T-helper 1 cell treated with Interleukin-12 subunit alpha and Interleukin-12 subunit beta and Interleukin-4 antibody, amounts not matched to agents 30 μg/mL and 1 μg/mL, for 36 hours (primary cell): ENCODE measurements at regions not wholly inside any gene's neighbourhood (a gene's known extent, or its start where the extent isn't known, plus 50 kb on each side); places are given as distances from the start of the nearest gene placed in this dataset.

Source experiments
- H3K27ac Mint-ChIP-seq: one replicate; pipeline ENCODE4 v1.8.0; 2021; ENCODE audit warnings: mild to moderate bottlenecking, mixed read lengths
- H3K27me3 Mint-ChIP-seq: one replicate; pipeline ENCODE4 v1.8.0; 2021; ENCODE audit warnings: low read depth, mixed read lengths
- H3K36me3 Mint-ChIP-seq: one replicate; pipeline ENCODE4 v1.8.0; 2021; ENCODE audit warnings: low read depth, mixed read lengths
- H3K4me1 Mint-ChIP-seq: one replicate; pipeline ENCODE4 v1.8.0; 2021; ENCODE audit warnings: low read depth, mixed read lengths
- H3K4me3 Mint-ChIP-seq: one replicate; pipeline ENCODE4 v1.8.0; 2021; ENCODE audit warnings: mild to moderate bottlenecking, moderate library complexity, mixed read lengths
- H3K9me3 Mint-ChIP-seq: one replicate; pipeline ENCODE4 v1.8.0; 2021; ENCODE audit warnings: mixed read lengths

- H3K9me3 Mint-ChIP-seq: peaks cover 13% of the 10 kb centered on the region
- H3K27ac Mint-ChIP-seq: no peak overlapping the region
- no peaks in the 10 kb centered on the region for H3K36me3 Mint-ChIP-seq
- no peaks in the 10 kb centered on the region for H3K27me3 Mint-ChIP-seq
- H3K4me3 Mint-ChIP-seq: no peak overlapping the region
- no peaks in the 10 kb centered on the region for H3K4me1 Mint-ChIP-seq
These were observed 863.3 kb downstream of the IGSF11 start for GRCh38 chr3:118171236-118171852.

- Mint-ChIP-seq H3K36me3 (no peaks in the 10 kb centered on the region), H3K4me1 (no peaks in the 10 kb centered on the region), H3K27me3 (no peaks in the 10 kb centered on the region), H3K4me3 (no peak overlapping the region), H3K9me3 (peaks cover 15% of the 10 kb centered on the region), H3K27ac (no peak overlapping the region)
These were observed 853.8 kb downstream of the IGSF11 start for GRCh38 chr3:118180853-118181252.

GRCh38 chr3:118181274-118181673, 853.4 kb downstream of the IGSF11 start:
- Mint-ChIP-seq H3K4me1 (no peaks in the 10 kb centered on the region), H3K36me3 (no peaks in the 10 kb centered on the region), H3K4me3 (no peak overlapping the region), H3K27ac (no peak overlapping the region), H3K27me3 (no peaks in the 10 kb centered on the region), H3K9me3 (peaks cover 15% of the 10 kb centered on the region)

- Mint-ChIP-seq H3K27ac (no peak overlapping the region), H3K4me1 (no peaks in the 10 kb centered on the region), H3K36me3 (no peaks in the 10 kb centered on the region), H3K27me3 (no peaks in the 10 kb centered on the region), H3K9me3 (peaks cover 11% of the 10 kb centered on the region), H3K4me3 (no peak overlapping the region)
These were observed 848.6 kb downstream of the IGSF11 start for GRCh38 chr3:118186051-118186450.

GRCh38 chr3:118187221-118187620, 847.4 kb downstream of the IGSF11 start:
- Mint-ChIP-seq H3K4me1 (no peaks in the 10 kb centered on the region), H3K36me3 (no peaks in the 10 kb centered on the region), H3K4me3 (no peak overlapping the region), H3K27me3 (no peaks in the 10 kb centered on the region), H3K27ac (no peak overlapping the region), H3K9me3 (peaks cover 12% of the 10 kb centered on the region)

GRCh38 chr3:118196183-118196582, 838.5 kb downstream of the IGSF11 start:
- no peaks in the 10 kb centered on the region for H3K4me1 Mint-ChIP-seq
- H3K36me3 Mint-ChIP-seq: no peaks in the 10 kb centered on the region
- no peaks in the 10 kb centered on the region for H3K27me3 Mint-ChIP-seq
- H3K4me3 Mint-ChIP-seq: no peak overlapping the region
- H3K9me3 Mint-ChIP-seq: peaks cover 52% of the 10 kb centered on the region
- H3K27ac Mint-ChIP-seq: no peak overlapping the region

- Mint-ChIP-seq H3K27me3 (no peaks in the 10 kb centered on the region), H3K4me1 (no peaks in the 10 kb centered on the region), H3K9me3 (peaks cover 44% of the 10 kb centered on the region), H3K27ac (no peak overlapping the region), H3K4me3 (no peak overlapping the region), H3K36me3 (no peaks in the 10 kb centered on the region)
These were observed 835.6 kb downstream of the IGSF11 start for GRCh38 chr3:118199044-118199443.

GRCh38 chr3:118204052-118204656, 830.5 kb downstream of the IGSF11 start:
- H3K27me3 Mint-ChIP-seq: no peaks in the 10 kb centered on the region
- peaks cover 20% of the 10 kb centered on the region for H3K9me3 Mint-ChIP-seq
- H3K27ac Mint-ChIP-seq: no peak overlapping the region
- H3K4me1 Mint-ChIP-seq: no peaks in the 10 kb centered on the region
- no peak overlapping the region for H3K4me3 Mint-ChIP-seq
- no peaks in the 10 kb centered on the region for H3K36me3 Mint-ChIP-seq

- no peak overlapping the region for H3K4me3 Mint-ChIP-seq
- no peaks in the 10 kb centered on the region for H3K27me3 Mint-ChIP-seq
- peaks cover 5% of the 10 kb centered on the region for H3K9me3 Mint-ChIP-seq
- H3K4me1 Mint-ChIP-seq: no peaks in the 10 kb centered on the region
- no peak overlapping the region for H3K27ac Mint-ChIP-seq
- no peaks in the 10 kb centered on the region for H3K36me3 Mint-ChIP-seq
These were observed 827.4 kb downstream of the IGSF11 start for GRCh38 chr3:118207271-118207670.

GRCh38 chr3:118208642-118209041, 826.0 kb downstream of the IGSF11 start:
- no peaks in the 10 kb centered on the region for H3K27me3 Mint-ChIP-seq
- no peaks in the 10 kb centered on the region for H3K36me3 Mint-ChIP-seq
- no peak overlapping the region for H3K27ac Mint-ChIP-seq
- peaks cover under 1% of the 10 kb centered on the region for H3K9me3 Mint-ChIP-seq
- H3K4me3 Mint-ChIP-seq: no peak overlapping the region
- no peaks in the 10 kb centered on the region for H3K4me1 Mint-ChIP-seq

- no peaks in the 10 kb centered on the region for H3K4me1 Mint-ChIP-seq
- H3K36me3 Mint-ChIP-seq: no peaks in the 10 kb centered on the region
- no peak overlapping the region for H3K4me3 Mint-ChIP-seq
- H3K9me3 Mint-ChIP-seq: no peaks in the 10 kb centered on the region
- H3K27me3 Mint-ChIP-seq: no peaks in the 10 kb centered on the region
- H3K27ac Mint-ChIP-seq: no peak overlapping the region
These were observed 820.8 kb downstream of the IGSF11 start for GRCh38 chr3:118213892-118214291.

GRCh38 chr3:118226206-118226605, 808.4 kb downstream of the IGSF11 start:
- Mint-ChIP-seq H3K36me3 (no peaks in the 10 kb centered on the region), H3K9me3 (peaks cover 35% of the 10 kb centered on the region), H3K27me3 (no peaks in the 10 kb centered on the region), H3K27ac (no peak overlapping the region), H3K4me3 (no peak overlapping the region), H3K4me1 (no peaks in the 10 kb centered on the region)

- H3K4me3 Mint-ChIP-seq: no peak overlapping the region
- peaks cover 26% of the 10 kb centered on the region for H3K9me3 Mint-ChIP-seq
- H3K27me3 Mint-ChIP-seq: no peaks in the 10 kb centered on the region
- H3K4me1 Mint-ChIP-seq: no peaks in the 10 kb centered on the region
- no peak overlapping the region for H3K27ac Mint-ChIP-seq
- no peaks in the 10 kb centered on the region for H3K36me3 Mint-ChIP-seq
These were observed 807.5 kb downstream of the IGSF11 start for GRCh38 chr3:118227191-118227590.

GRCh38 chr3:118228151-118228550, 806.5 kb downstream of the IGSF11 start:
- H3K9me3 Mint-ChIP-seq: peaks cover 21% of the 10 kb centered on the region
- no peaks in the 10 kb centered on the region for H3K36me3 Mint-ChIP-seq
- no peaks in the 10 kb centered on the region for H3K27me3 Mint-ChIP-seq
- H3K27ac Mint-ChIP-seq: no peak overlapping the region
- H3K4me1 Mint-ChIP-seq: no peaks in the 10 kb centered on the region
- H3K4me3 Mint-ChIP-seq: no peak overlapping the region

GRCh38 chr3:118229196-118229595, 805.5 kb downstream of the IGSF11 start:
- H3K27ac Mint-ChIP-seq: no peak overlapping the region
- H3K36me3 Mint-ChIP-seq: no peaks in the 10 kb centered on the region
- H3K4me1 Mint-ChIP-seq: no peaks in the 10 kb centered on the region
- no peak overlapping the region for H3K4me3 Mint-ChIP-seq
- peaks cover 14% of the 10 kb centered on the region for H3K9me3 Mint-ChIP-seq
- H3K27me3 Mint-ChIP-seq: no peaks in the 10 kb centered on the region
